Epithelial cell of esophagus (primary cell): ENCODE measurements at regions not wholly inside any gene's neighbourhood (a gene's known extent, or its start where the extent isn't known, plus 50 kb on each side); places are given as distances from the start of the nearest gene placed in this dataset.

Experiments
- DNase-seq: peaks from one replicate; pipeline ENCODE4 v3.0.0; 2010; ENCODE audit warnings: low read depth
- H3K4me3 ChIP-seq: 2 replicates; pipeline ENCODE4 v1.5.1; 2011; ENCODE audit warnings: mild to moderate bottlenecking, low read length, control low read depth
- TF ChIP-seq, protein P1 (sequence below): IDR thresholded peaks from 2 replicates; pipeline ENCODE4 v1.5.1; 2011; ENCODE audit warnings: low read depth, mild to moderate bottlenecking, low read length, control low read depth, inconsistent platforms; ENCODE audit not compliant: insufficient read depth; ENCODE audit errors: missing control alignments

- H3K4me3 ChIP-seq: no peak overlapping the region
- no peak for DNase-seq
- TF ChIP-seq, protein P1, sequence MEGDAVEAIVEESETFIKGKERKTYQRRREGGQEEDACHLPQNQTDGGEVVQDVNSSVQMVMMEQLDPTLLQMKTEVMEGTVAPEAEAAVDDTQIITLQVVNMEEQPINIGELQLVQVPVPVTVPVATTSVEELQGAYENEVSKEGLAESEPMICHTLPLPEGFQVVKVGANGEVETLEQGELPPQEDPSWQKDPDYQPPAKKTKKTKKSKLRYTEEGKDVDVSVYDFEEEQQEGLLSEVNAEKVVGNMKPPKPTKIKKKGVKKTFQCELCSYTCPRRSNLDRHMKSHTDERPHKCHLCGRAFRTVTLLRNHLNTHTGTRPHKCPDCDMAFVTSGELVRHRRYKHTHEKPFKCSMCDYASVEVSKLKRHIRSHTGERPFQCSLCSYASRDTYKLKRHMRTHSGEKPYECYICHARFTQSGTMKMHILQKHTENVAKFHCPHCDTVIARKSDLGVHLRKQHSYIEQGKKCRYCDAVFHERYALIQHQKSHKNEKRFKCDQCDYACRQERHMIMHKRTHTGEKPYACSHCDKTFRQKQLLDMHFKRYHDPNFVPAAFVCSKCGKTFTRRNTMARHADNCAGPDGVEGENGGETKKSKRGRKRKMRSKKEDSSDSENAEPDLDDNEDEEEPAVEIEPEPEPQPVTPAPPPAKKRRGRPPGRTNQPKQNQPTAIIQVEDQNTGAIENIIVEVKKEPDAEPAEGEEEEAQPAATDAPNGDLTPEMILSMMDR: no peak
These were observed 443.4 kb downstream of the BCOR start for GRCh38 chrX:39654183-39654925.

DNA sequence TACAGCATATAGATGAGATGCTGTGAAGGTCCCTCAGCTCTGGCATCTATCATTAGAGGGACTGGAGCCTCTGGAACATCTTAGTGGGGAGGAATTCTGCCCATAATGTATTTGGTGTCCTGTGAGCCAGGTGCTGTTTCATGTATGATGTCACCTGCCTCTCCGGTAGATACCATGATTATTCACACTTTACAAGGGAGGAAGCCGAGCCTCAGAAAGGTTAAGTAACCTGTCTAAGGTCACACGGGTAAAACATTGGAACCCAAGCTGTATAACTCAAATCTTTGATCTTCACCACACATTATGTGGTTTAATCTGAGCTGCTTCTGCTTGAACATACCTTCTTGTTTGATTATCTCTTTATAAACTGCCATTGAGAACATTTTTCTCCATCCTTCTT lies 442.8 kb downstream of the BCOR start:
- no peak for DNase-seq
- no peak overlapping the region for H3K4me3 ChIP-seq
- TF ChIP-seq, protein P1: no peak

DNA sequence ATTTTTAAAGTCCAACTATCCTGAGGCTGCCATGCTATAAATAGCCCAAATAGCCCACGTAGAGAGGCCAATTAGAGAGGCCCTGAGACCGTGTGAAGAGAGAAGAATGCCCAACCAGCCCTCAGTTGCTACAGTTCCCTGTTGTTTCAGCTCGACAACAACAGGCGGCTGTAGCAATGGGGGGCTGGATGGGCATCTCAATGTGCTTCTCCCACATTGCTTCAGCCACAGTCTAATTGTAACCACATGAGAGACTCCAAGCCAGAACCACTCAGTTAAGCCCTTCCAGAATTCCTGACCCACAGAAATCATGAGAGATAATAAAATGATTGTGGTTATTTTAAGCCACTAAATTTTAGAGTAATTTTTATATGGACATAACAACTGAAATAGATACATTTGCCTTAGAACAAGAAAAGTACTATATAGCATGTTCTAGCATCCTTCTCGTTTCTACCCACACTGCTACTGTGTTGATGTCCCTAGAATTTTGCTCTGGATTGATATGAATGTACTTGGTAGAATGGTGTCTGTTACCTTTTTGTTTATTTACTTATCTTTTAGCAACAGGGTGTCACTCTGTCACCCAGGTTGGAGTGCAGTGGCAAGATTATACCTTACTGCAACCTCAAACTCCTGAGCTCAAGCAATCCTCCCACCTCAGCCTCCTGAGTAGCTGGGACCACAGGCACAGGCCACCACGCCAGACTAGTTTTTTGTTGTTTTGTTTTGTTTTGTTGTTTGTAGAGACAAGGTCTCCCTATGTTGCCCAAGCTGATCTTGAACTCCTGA lies 436.4 kb downstream of the BCOR start:
- no peak for DNase-seq
- TF ChIP-seq, protein P1: no peak
- H3K4me3 ChIP-seq: no peak overlapping the region

DNA sequence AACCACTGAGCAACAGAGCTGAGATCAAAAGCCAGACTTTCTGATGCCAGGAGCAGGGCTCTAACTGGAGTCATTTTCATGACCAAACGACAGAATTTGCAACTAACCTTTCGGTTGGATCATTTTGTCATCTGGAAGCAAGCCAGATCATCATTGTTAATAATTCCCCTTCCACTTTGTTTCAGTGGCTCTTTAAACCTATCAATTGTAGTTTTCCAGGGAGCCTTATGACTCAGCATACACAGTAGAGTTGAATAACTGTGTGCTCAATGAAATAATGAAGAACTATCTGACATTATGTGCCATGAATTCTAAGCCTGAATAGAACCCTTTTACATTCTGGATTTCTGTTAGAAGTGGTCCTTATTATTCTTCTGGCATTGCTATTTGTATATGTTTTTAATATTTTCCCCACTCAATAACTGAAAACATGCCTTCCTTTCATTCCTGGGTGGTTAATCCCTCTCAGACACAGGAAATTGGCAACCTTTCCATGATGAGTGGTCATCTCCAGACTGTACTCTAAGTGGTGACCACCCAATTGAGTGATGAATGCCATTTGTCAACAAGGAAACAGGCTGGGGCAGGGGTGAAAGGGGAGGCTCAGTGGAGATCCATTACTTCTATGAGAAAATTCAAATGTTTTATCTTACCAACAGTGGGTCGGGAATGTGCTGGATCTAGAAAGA lies 431.8 kb downstream of the BCOR start:
- TF ChIP-seq, protein P1: no peak
- DNase-seq: no peak
- H3K4me3 ChIP-seq: no peak overlapping the region

DNA sequence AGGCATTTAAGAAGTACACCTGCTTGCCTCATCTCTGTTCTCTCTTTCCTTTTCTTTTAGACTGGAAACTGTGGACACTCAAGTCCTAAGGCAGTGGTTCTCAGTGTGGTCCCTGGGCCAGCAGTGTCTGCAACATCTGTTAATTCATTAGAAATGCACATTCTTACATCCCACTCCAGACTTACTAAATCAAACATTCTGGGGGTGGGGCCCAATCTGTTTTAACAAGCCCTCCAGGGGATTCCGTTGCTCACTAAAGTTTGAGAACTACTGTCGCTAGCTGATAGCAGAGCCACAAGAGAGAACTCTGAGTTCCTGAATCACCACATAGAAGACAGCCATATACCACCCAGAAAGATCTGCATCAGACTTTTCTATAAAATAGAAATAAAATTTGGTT lies 430.6 kb downstream of the BCOR start:
- no peak overlapping the region for H3K4me3 ChIP-seq
- no peak for DNase-seq
- TF ChIP-seq, protein P1: no peak

GRCh38 chrX:39667736-39668482 lies 429.8 kb downstream of the BCOR start:
- H3K4me3 ChIP-seq: no peak overlapping the region
- TF ChIP-seq, protein P1: no peak
- no peak for DNase-seq
